DND-41 (cell line): ENCODE measurements at regions not wholly inside any gene's neighbourhood (a gene's known extent, or its start where the extent isn't known, plus 50 kb on each side); places are given as distances from the start of the nearest gene placed in this dataset.

Experiments
- ATAC-seq: fragments of 200-7000 bp; cut with Tn5 transposase; 3 replicates; pipeline ENCODE4 v1.9.1; 2021; ENCODE audit warnings: low read depth; ENCODE audit not compliant: insufficient read depth
- DNase-seq: peaks from one replicate; pipeline ENCODE4 v3.0.0-alpha.2; 2020
- H2AFZ ChIP-seq: 2 replicates; pipeline ENCODE4 v1.6.0; 2012; ENCODE audit warnings: low read depth, low read length
- H3K27ac ChIP-seq: 2 replicates; pipeline ENCODE4 v1.5.1; 2012; ENCODE audit warnings: low read length, inconsistent platforms
- H3K27me3 ChIP-seq: fragments of 200-600 bp; sonication (generic); 2 replicates; pipeline ENCODE4 v1.6.0; 2012; ENCODE audit warnings: low read length, mild to moderate bottlenecking, inconsistent platforms; ENCODE audit not compliant: insufficient read depth, poor library complexity
- H3K36me3 ChIP-seq: 2 replicates; pipeline ENCODE4 v1.5.1; 2012; ENCODE audit warnings: low read length, inconsistent platforms; ENCODE audit not compliant: insufficient read depth
- H3K4me1 ChIP-seq: 2 replicates; pipeline ENCODE4 v1.5.1; 2012; ENCODE audit warnings: mild to moderate bottlenecking, low read length; ENCODE audit not compliant: insufficient read depth
- H3K4me2 ChIP-seq: 2 replicates; pipeline ENCODE4 v1.6.0; 2012; ENCODE audit warnings: mild to moderate bottlenecking, moderate library complexity, low read length, inconsistent platforms; ENCODE audit not compliant: insufficient read depth
- H3K4me3 ChIP-seq, 2 experiments: fragments of 200-600 bp in 1 of 2; shearing (Covaris generic) in 1 of 2; 2 replicates each; pipeline ENCODE4 v1.5.1; 2012 to 2016; ENCODE audit warnings: inconsistent platforms in 2 of 2, low read length in 2 of 2, mild to moderate bottlenecking in 2 of 2, low read depth in 1 of 2, moderate library complexity in 1 of 2
- H3K79me2 ChIP-seq: 2 replicates; pipeline ENCODE4 v1.6.0; 2012; ENCODE audit warnings: low read length, inconsistent platforms; ENCODE audit not compliant: insufficient read depth
- H3K9ac ChIP-seq: 2 replicates; pipeline ENCODE4 v1.6.0; 2012; ENCODE audit warnings: low read depth, mild to moderate bottlenecking, inconsistent platforms, low read length, moderate library complexity
- H3K9me3 ChIP-seq: 2 replicates; pipeline ENCODE4 v1.5.1; 2012; ENCODE audit warnings: low read length, moderate library complexity, mild to moderate bottlenecking, inconsistent platforms; ENCODE audit not compliant: insufficient read depth, severe bottlenecking
- H4K20me1 ChIP-seq: 2 replicates; pipeline ENCODE4 v1.6.0; 2012; ENCODE audit warnings: low read length; ENCODE audit not compliant: insufficient read depth
- EZH2 ChIP-seq: IDR thresholded peaks from 3 replicates; pipeline ENCODE4 v1.6.1; 2012; ENCODE audit warnings: borderline replicate concordance, low read depth, mild to moderate bottlenecking, moderate library complexity, low read length, inconsistent platforms; ENCODE audit not compliant: severe bottlenecking
- TF ChIP-seq, protein P1 (sequence below): IDR thresholded peaks from 2 replicates; pipeline ENCODE4 v1.5.1; 2012; ENCODE audit warnings: borderline replicate concordance, low read length, moderate library complexity, mild to moderate bottlenecking; ENCODE audit not compliant: poor library complexity, severe bottlenecking; ENCODE audit errors: extremely low read depth

DNA sequence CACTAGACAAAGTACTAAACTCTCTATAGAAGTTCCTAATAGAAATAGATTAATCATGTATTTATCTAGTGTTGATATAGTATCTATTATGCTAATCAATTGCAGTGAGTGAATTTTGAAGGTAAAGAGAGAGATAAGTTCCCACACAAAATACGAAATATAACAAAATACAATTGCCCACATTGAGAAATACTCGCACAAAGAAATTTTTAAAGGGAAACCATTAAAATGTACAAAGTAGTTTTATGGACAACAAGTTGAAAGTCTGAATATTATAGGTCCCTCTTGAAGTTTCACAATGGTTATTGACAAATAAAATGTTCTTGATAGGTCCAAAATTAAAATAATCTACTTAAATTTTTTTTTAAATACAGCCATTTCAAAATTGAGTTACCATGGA, 1031.1 kb downstream of the SORCS1 start:
- TF ChIP-seq EZH2, result no peak
- TF ChIP-seq, protein P1, sequence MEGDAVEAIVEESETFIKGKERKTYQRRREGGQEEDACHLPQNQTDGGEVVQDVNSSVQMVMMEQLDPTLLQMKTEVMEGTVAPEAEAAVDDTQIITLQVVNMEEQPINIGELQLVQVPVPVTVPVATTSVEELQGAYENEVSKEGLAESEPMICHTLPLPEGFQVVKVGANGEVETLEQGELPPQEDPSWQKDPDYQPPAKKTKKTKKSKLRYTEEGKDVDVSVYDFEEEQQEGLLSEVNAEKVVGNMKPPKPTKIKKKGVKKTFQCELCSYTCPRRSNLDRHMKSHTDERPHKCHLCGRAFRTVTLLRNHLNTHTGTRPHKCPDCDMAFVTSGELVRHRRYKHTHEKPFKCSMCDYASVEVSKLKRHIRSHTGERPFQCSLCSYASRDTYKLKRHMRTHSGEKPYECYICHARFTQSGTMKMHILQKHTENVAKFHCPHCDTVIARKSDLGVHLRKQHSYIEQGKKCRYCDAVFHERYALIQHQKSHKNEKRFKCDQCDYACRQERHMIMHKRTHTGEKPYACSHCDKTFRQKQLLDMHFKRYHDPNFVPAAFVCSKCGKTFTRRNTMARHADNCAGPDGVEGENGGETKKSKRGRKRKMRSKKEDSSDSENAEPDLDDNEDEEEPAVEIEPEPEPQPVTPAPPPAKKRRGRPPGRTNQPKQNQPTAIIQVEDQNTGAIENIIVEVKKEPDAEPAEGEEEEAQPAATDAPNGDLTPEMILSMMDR, result no peak
- Histone ChIP-seq H3K27me3 (no peaks in the 10 kb centered on the region), H3K4me2 (no peak overlapping the region), H3K9me3 (no peaks in the 10 kb centered on the region), H3K27ac (no peak overlapping the region), H3K36me3 (no peaks in the 10 kb centered on the region), H3K9ac (no peak overlapping the region), H3K4me1 (no peaks in the 10 kb centered on the region), H4K20me1 (no peaks in the 10 kb centered on the region), H3K4me3 (no peak overlapping the region), H3K79me2 (no peaks in the 10 kb centered on the region), H2AFZ (no peak overlapping the region)
- ATAC-seq (no peak), DNase-seq (no peak)

DNA sequence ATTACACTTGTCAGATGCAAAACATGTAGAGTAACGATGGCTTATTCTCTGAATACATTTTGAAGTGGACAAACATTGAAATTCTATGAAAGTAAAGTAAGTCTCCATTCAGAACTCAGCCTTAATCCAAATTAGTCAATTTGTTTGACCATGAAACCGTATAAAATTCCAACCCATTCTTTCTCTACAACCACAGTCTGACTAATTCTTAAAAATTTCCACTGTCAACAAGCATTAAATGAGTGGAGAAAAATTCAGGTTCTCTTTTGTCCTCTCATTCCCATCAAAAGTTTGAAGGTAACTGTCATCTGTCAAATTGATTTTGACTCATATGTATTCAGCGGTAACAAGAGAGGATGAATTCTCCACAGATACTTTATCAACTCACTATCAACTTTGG, 1031.5 kb downstream of the SORCS1 start:
- ATAC-seq, result no peak

DNA sequence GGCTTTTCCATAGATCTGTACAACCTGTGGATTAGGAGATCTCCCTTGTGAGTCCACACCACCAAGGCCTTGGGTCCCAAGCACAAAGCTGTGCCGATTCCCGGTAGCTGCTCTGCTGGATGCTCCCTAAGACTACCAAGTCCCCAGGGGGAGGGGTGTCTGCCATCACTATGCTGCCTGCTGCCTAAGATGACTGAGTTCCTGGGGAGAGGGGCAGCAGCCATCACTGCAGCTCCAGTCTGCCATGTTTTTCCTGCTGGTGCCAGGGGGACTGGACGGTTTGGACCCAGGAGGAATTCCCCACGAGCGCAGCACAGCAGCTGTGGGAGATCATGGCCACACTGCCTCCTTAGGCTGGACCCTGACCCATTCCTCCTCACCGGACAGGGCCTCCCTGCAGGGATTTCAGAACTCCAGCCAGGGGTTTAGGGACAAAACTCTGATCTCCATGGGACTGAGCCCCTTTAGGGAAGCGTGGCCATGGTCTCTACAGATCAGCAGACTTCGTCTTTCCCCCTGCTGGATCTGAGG, 1049.8 kb downstream of the SORCS1 start:
- no peaks in the 10 kb centered on the region for H3K4me1 ChIP-seq
- H2AFZ ChIP-seq, result no peak overlapping the region
- no peaks in the 10 kb centered on the region for H3K27me3 ChIP-seq
- no peak overlapping the region for H3K27ac ChIP-seq
- no peak overlapping the region for H3K4me3 ChIP-seq
- H3K9ac ChIP-seq, result no peak overlapping the region
- H3K79me2 ChIP-seq, result no peaks in the 10 kb centered on the region
- TF ChIP-seq, protein P1, result no peak
- TF ChIP-seq EZH2, result no peak
- H3K9me3 ChIP-seq, result no peaks in the 10 kb centered on the region
- no peaks in the 10 kb centered on the region for H3K36me3 ChIP-seq
- no peaks in the 10 kb centered on the region for H4K20me1 ChIP-seq
- no peak overlapping the region for H3K4me2 ChIP-seq
- ATAC-seq (no peak), DNase-seq (no peak)

More for the DNA sequence above, 1031.5 kb downstream of the SORCS1 start:
- Histone ChIP-seq H3K9ac (no peak overlapping the region), H3K4me1 (no peaks in the 10 kb centered on the region), H3K4me2 (no peak overlapping the region), H4K20me1 (no peaks in the 10 kb centered on the region), H3K27ac (no peak overlapping the region), H3K27me3 (no peaks in the 10 kb centered on the region), H3K36me3 (no peaks in the 10 kb centered on the region), H3K4me3 (no peak overlapping the region), H3K9me3 (no peaks in the 10 kb centered on the region), H2AFZ (no peak overlapping the region), H3K79me2 (no peaks in the 10 kb centered on the region)
- TF ChIP-seq, protein P1, result no peak
- no peak for DNase-seq

DNA sequence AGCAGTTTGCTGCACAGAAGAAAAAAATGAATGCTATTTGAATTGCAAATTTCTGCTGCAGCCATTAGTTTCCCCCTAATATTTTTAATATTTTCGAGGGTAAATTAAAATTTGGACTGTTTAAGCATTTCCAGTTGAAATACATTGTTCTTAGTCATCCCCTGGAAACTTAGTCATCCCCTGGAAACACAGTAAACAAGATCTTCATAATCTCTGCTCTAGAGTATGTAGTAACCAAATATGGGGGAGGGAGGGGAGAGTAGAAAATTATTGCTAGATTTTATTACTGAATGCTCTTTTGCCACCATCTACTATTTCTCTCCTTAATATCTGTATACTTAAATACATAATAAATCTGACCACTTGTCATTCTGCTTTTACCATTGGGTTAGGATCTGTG, 1053.3 kb downstream of the SORCS1 start:
- no peak for ATAC-seq
- TF ChIP-seq EZH2, result no peak
- TF ChIP-seq, protein P1, result no peak
- Histone ChIP-seq H3K4me2 (no peak overlapping the region), H3K27me3 (no peaks in the 10 kb centered on the region), H3K4me3 (no peak overlapping the region), H3K36me3 (no peaks in the 10 kb centered on the region), H3K79me2 (no peaks in the 10 kb centered on the region), H3K27ac (no peak overlapping the region), H2AFZ (no peak overlapping the region), H3K9me3 (no peaks in the 10 kb centered on the region), H4K20me1 (no peaks in the 10 kb centered on the region), H3K4me1 (no peaks in the 10 kb centered on the region), H3K9ac (no peak overlapping the region)
- DNase-seq, result no peak
